Activated T-helper 17 cell treated with anti-CD3 and anti-CD28 coated beads, Interleukin-2, amount 50 U/mL, for 72 hours (primary cell): ENCODE measurements at regions not wholly inside any gene's neighbourhood (a gene's known extent, or its start where the extent isn't known, plus 50 kb on each side); places are given as distances from the start of the nearest gene placed in this dataset.
"Not testable (repeated sequence)": the region's sequence is repeated elsewhere in the genome, so short reads cannot be mapped to it uniquely, and the experiment has no call there.

Experiments used
- ATAC-seq: fragments of 150-1000 bp; cut with Tn5 transposase; replicated peaks from 2 replicates; pipeline ENCODE4 v1.10.0; 2021; ENCODE audit warnings: mild to moderate bottlenecking, moderate library complexity
- H3K27ac Mint-ChIP-seq: one replicate; pipeline ENCODE4 v1.8.0; 2022; ENCODE audit warnings: mixed read lengths
- H3K27me3 Mint-ChIP-seq: one replicate; pipeline ENCODE4 v1.8.0; 2022; ENCODE audit warnings: mixed read lengths
- H3K36me3 Mint-ChIP-seq: one replicate; pipeline ENCODE4 v1.8.0; 2022; ENCODE audit warnings: low read depth, mild to moderate bottlenecking, mixed read lengths
- H3K4me1 Mint-ChIP-seq: one replicate; pipeline ENCODE4 v1.8.0; 2022; ENCODE audit warnings: mixed read lengths
- H3K4me3 Mint-ChIP-seq: one replicate; pipeline ENCODE4 v1.8.0; 2022; ENCODE audit warnings: mild to moderate bottlenecking, mixed read lengths
- H3K9me3 Mint-ChIP-seq: one replicate; pipeline ENCODE4 v1.8.0; 2022; ENCODE audit warnings: mixed read lengths

DNA sequence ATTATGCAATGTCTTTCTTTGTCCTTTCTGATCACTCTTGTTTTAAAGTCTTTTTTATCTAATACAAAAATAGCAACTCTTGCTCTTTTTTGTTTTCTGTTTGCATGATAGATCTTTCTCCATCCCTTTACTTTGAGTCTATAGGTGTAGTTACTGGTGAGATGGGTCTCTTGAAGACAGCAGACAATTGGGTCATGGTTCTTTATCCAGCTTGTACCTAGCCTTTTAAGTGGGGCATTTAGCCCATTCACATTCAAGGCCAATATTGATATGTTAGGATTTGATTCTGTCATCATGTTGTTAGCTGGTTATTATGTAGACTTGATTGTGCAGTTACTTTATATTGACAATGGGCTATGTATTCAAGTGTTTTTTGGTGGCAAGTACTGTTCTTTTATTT lies 245.9 kb upstream of the TARS1 start:
- no peaks in the 10 kb centered on the region for H3K4me1 Mint-ChIP-seq
- H3K36me3 Mint-ChIP-seq: no peaks in the 10 kb centered on the region
- ATAC-seq: no peak
- H3K9me3 Mint-ChIP-seq: peaks cover 4% of the 10 kb centered on the region
- no peaks in the 10 kb centered on the region for H3K27me3 Mint-ChIP-seq
- no peak overlapping the region for H3K4me3 Mint-ChIP-seq
- H3K27ac Mint-ChIP-seq: no peak overlapping the region

DNA sequence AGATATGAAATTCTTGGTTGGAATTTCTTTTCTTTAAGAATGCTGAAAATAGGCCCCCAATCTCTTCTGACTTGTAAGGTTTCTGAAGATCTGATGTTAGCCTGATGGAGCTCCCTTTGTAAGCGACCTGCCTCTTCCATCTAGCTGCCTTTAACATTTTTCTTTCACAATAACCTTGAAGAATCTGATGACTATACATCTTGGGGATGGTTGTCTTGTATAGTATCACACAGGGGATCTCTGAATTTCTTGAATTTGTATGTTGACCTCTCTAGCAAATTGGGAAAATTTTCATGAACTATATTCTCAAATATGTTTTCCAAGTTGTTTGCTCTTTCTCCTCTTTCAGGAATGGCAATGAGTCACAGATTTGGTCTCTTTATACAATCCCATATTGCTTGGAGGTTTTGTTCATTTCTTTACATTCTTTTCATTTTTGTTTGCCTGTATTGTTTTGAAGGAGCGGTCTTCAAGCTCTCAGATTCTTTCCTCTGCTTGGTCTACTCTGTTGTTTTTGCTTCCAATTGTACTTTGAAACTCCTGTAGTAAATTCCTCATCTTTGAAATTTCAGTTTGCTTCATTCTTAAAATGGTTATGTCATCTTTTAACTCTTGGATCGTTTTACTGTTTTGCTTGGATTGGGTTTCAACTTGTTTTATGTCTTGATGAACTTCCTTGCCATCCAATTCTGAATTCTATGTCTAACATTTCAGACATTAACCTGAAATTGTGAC lies 245.2 kb upstream of the TARS1 start:
- Mint-ChIP-seq H3K9me3 (peaks cover 4% of the 10 kb centered on the region), H3K4me1 (no peaks in the 10 kb centered on the region), H3K4me3 (no peak overlapping the region), H3K27me3 (no peaks in the 10 kb centered on the region), H3K36me3 (no peaks in the 10 kb centered on the region), H3K27ac (no peak overlapping the region)
- ATAC-seq: no peak

- ATAC-seq: no peak
- Mint-ChIP-seq H3K4me3 (no peak overlapping the region), H3K27ac (no peak overlapping the region), H3K27me3 (no peaks in the 10 kb centered on the region), H3K4me1 (no peaks in the 10 kb centered on the region), H3K9me3 (peaks cover 4% of the 10 kb centered on the region), H3K36me3 (no peaks in the 10 kb centered on the region)
Measured at GRCh38 chr5:33198836-33199235, 241.9 kb upstream of the TARS1 start.

GRCh38 chr5:33203931-33204330 lies 236.8 kb upstream of the TARS1 start:
- Mint-ChIP-seq H3K9me3 (peaks cover 4% of the 10 kb centered on the region), H3K4me3 (no peak overlapping the region), H3K27me3 (no peaks in the 10 kb centered on the region), H3K4me1 (no peaks in the 10 kb centered on the region), H3K36me3 (no peaks in the 10 kb centered on the region), H3K27ac (no peak overlapping the region)
- no peak for ATAC-seq

DNA sequence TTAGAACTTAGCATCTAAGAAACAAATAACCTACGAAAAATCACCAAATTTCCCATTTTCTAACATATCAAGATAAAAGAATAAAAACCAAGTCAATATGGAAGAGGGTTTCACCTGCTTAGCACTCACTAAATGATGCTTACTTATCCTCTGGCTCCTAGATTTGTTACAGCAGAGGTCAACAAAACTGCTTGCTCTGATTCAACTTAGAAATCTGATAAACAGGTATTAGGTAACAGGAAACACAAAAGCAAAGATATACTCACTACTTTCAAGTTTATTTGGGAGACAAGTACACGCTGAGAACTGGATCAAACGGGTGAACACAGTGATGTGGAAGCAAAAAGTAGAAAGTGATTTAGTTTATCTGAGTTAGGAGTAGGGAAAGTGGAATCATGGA lies 235.7 kb upstream of the TARS1 start:
- Mint-ChIP-seq H3K4me3 (no peak overlapping the region), H3K9me3 (peaks cover 7% of the 10 kb centered on the region), H3K27me3 (no peaks in the 10 kb centered on the region), H3K36me3 (no peaks in the 10 kb centered on the region), H3K4me1 (no peaks in the 10 kb centered on the region), H3K27ac (no peak overlapping the region)
- ATAC-seq: no peak

DNA sequence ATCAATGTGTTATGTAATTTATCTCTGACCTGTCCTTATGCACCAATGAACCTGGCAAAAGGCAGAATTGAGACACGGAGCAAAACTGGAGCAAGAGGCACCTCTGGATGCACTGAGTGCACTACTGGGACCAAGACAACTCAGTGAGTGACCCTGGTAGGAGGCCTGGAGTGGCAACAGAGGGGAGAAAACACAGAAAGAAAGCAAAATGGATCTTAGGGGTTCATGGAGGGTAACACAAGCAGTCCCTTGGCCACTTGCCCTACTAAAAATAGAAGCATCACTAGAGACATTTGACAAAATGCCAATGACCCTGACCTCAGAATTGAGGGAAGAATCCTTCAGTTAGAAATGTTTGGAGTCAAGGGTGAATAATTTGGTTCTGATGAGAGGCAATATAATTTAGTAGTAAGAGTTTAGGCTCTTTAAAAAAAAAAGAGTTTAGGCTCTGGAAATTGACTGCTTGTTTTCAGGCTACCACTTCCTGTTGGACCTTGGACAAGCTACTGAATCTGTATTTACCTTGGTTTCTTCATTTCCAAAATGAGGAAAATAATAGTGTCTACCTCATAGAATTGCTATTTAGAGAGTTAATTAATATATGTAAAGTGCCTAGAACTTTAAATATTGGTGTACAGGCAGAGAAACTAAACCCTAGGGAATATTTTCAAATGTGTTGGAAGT lies 234.9 kb upstream of the TARS1 start:
- Mint-ChIP-seq H3K4me1 (no peaks in the 10 kb centered on the region), H3K36me3 (no peaks in the 10 kb centered on the region), H3K9me3 (peaks cover 7% of the 10 kb centered on the region), H3K4me3 (no peak overlapping the region), H3K27ac (no peak overlapping the region), H3K27me3 (no peaks in the 10 kb centered on the region)
- ATAC-seq: no peak

DNA sequence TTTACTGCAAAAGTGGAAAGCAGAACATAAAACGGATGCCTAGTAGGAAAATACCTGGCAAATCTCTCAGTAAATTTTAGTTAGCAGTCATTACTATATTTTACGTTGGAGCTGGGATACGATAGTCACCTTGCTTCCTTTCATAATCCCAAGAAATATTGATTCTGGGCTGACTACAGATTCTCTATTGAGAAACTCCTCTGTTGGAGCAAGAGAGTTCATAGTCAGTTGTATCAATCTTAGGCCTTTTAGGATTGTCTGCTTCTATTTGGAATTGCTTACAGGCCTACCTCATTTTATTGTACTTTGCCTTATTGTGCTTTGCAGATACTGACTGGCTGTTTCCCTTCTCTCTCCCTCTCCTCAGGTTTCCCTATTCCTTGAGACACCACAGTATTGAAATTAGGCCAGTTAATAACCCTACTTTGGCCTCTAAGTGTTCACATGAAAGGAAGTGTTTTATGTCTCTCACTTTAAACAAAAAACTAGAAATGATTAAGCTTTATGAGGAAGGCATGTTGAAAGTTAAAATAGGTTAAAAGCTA lies 233.7 kb upstream of the TARS1 start:
- H3K27ac Mint-ChIP-seq: no peak overlapping the region
- no peak for ATAC-seq
- no peak overlapping the region for H3K4me3 Mint-ChIP-seq
- H3K27me3 Mint-ChIP-seq: no peaks in the 10 kb centered on the region
- peaks cover 7% of the 10 kb centered on the region for H3K9me3 Mint-ChIP-seq
- H3K4me1 Mint-ChIP-seq: no peaks in the 10 kb centered on the region
- no peaks in the 10 kb centered on the region for H3K36me3 Mint-ChIP-seq

DNA sequence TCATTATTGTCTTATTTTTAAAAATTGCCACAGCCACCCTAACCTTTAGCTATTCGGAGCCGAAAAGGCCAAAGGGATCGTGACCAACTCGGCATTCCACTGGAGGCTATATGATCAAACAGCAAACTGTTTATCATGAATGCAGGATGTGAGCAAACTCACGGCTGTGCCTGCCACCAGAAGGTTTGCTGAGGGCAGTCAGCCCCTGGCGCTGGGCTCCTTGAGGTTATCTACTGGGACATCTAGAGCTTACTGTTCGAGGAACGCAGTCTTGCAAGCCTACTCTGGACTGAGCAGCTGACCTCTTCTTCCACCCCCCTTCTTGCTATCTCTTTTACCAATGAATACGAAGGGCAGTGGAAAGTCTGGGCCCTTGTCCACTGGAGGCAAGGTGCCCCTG lies 231.5 kb upstream of the TARS1 start:
- no peak for ATAC-seq
- Mint-ChIP-seq H3K27me3 (no peaks in the 10 kb centered on the region), H3K9me3 (peaks cover 7% of the 10 kb centered on the region), H3K27ac (no peak overlapping the region), H3K4me1 (no peaks in the 10 kb centered on the region), H3K36me3 (no peaks in the 10 kb centered on the region), H3K4me3 (no peak overlapping the region)

- H3K4me1 Mint-ChIP-seq, H3K36me3 Mint-ChIP-seq, ATAC-seq, H3K9me3 Mint-ChIP-seq, H3K4me3 Mint-ChIP-seq, H3K27ac Mint-ChIP-seq, H3K27me3 Mint-ChIP-seq: not testable (repeated sequence)
Measured at GRCh38 chr5:33210221-33210620, 230.5 kb upstream of the TARS1 start.

DNA sequence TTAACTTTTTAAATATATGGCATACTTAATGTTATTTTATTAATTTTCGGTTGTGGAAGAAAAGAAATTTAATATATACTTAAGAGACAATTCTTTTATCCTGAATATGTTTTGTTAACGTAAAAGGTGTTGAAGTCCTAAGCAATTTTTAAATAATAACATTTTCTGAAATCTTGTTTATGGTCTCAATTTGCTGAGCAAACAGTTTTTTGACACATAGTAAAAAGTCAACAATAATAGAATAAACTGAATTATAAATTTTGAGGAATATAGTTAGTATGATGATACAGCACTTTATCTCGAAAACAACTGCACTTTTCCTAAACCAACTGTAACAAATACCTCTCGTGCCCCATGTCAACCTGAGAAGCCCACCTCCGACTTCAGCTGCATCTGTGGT lies 229.8 kb upstream of the TARS1 start:
- Mint-ChIP-seq H3K27ac (no peak overlapping the region), H3K27me3 (no peaks in the 10 kb centered on the region), H3K4me1 (no peaks in the 10 kb centered on the region), H3K36me3 (no peaks in the 10 kb centered on the region), H3K4me3 (no peak overlapping the region), H3K9me3 (peaks cover 7% of the 10 kb centered on the region)
- ATAC-seq: no peak

- Mint-ChIP-seq H3K27ac (no peak overlapping the region), H3K27me3 (no peaks in the 10 kb centered on the region), H3K4me1 (no peaks in the 10 kb centered on the region), H3K9me3 (peaks cover 3% of the 10 kb centered on the region), H3K36me3 (no peaks in the 10 kb centered on the region), H3K4me3 (no peak overlapping the region)
- no peak for ATAC-seq
Measured at GRCh38 chr5:33212439-33212838, 228.3 kb upstream of the TARS1 start.

DNA sequence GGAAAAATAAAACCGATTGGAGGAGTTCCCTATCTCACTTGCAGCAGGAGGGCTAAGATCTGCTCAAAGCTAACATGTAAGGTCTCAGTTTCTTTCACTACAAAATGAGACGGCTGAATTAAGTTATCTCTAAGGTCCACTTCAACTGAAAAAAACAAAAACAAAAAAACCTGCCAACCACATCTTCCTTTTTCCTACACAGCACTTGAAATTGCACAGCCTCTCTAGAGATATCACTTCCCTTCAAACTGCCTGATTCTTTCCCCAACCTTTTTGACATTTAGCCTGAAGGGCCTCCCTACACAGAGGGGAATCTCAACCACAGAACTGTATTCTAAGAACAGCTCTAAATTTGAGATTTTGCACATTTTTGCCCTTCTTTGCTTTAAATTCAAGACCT lies 227.9 kb upstream of the TARS1 start:
- no peaks in the 10 kb centered on the region for H3K4me1 Mint-ChIP-seq
- H3K4me3 Mint-ChIP-seq: no peak overlapping the region
- ATAC-seq: no peak
- no peaks in the 10 kb centered on the region for H3K27me3 Mint-ChIP-seq
- no peak overlapping the region for H3K27ac Mint-ChIP-seq
- peaks cover 3% of the 10 kb centered on the region for H3K9me3 Mint-ChIP-seq
- H3K36me3 Mint-ChIP-seq: no peaks in the 10 kb centered on the region

- H3K27me3 Mint-ChIP-seq: no peaks in the 10 kb centered on the region
- no peak for ATAC-seq
- no peak overlapping the region for H3K4me3 Mint-ChIP-seq
- H3K27ac Mint-ChIP-seq: no peak overlapping the region
- no peaks in the 10 kb centered on the region for H3K36me3 Mint-ChIP-seq
- peaks cover 8% of the 10 kb centered on the region for H3K9me3 Mint-ChIP-seq
- no peaks in the 10 kb centered on the region for H3K4me1 Mint-ChIP-seq
Measured at GRCh38 chr5:33223563-33224284, 217.0 kb upstream of the TARS1 start.

- H3K4me3 Mint-ChIP-seq: no peak overlapping the region
- H3K36me3 Mint-ChIP-seq: no peaks in the 10 kb centered on the region
- ATAC-seq: no peak
- H3K9me3 Mint-ChIP-seq: peaks cover 8% of the 10 kb centered on the region
- H3K27ac Mint-ChIP-seq: no peak overlapping the region
- no peaks in the 10 kb centered on the region for H3K27me3 Mint-ChIP-seq
- H3K4me1 Mint-ChIP-seq: no peaks in the 10 kb centered on the region
Measured at GRCh38 chr5:33224285-33224961, 216.3 kb upstream of the TARS1 start.
